ENCODE measurements at regions not wholly inside any gene's neighbourhood (a gene's known extent, or its start where the extent isn't known, plus 50 kb on each side); places are given as distances from the start of the nearest gene placed in this dataset.

DNA sequence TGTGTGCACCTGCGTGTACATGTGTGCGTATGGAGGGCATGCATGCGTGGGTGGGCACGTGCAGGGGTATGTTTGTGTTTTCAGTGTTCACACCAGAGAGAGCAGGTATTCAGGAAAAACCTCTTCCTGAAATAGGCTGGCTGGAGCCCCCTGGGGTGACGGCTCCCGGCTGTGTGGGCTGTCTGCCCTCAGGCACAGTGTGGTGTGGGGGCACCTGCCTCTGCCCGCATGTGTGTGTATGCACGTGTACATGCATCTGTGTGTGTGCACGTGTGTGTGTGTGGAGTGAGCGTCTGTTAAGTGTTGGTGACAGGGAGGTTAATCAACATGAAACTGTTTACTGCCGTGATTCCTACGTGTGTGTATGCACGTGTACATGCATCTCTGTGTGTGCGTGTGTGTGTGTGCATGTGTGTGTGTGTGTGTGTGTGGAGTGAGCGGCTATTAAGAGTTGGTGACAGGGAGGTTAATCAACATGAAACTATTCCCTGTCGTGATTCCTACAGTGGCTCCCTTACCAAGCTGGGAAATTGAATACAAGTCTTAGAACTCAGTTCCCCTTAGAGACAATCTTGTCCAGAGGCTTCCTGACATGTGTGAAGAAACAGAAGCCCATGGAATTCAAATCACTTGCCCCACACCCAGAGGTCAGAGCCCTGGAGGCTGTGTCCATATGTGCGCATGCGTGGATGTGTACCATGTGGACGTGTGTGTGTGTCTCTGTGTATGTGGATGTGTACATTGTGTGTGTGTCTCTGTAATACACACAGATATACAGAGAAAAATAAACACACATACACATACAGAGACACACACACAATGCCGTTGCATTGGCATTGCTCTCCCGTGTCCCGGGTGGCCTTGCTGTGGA, 372.4 kb upstream of the IRX4 start:
- TF ChIP-seq EZH2phosphoT487 (IDR thresholded peaks at IDR 0.05; ENCODE audit: low read length) = no peak
- TF ChIP-seq, protein P1, sequence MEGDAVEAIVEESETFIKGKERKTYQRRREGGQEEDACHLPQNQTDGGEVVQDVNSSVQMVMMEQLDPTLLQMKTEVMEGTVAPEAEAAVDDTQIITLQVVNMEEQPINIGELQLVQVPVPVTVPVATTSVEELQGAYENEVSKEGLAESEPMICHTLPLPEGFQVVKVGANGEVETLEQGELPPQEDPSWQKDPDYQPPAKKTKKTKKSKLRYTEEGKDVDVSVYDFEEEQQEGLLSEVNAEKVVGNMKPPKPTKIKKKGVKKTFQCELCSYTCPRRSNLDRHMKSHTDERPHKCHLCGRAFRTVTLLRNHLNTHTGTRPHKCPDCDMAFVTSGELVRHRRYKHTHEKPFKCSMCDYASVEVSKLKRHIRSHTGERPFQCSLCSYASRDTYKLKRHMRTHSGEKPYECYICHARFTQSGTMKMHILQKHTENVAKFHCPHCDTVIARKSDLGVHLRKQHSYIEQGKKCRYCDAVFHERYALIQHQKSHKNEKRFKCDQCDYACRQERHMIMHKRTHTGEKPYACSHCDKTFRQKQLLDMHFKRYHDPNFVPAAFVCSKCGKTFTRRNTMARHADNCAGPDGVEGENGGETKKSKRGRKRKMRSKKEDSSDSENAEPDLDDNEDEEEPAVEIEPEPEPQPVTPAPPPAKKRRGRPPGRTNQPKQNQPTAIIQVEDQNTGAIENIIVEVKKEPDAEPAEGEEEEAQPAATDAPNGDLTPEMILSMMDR (IDR thresholded peaks at IDR 0.05; ENCODE audit: low read length) = no peak
- no peak for TF ChIP-seq EZH2 (optimal IDR thresholded peaks at IDR 0.05; ENCODE audit: low read depth, low read length)
